HepG2 (cell line): ENCODE measurements at regions not wholly inside any gene's neighbourhood (a gene's known extent, or its start where the extent isn't known, plus 50 kb on each side); places are given as distances from the start of the nearest gene placed in this dataset.

Experiments used
- CEBPB ChIP-seq: IDR thresholded peaks from 2 replicates; pipeline ENCODE4 v1.6.1; 2011; ENCODE audit warnings: low read depth, low read length, improper control_type of control experiment, borderline replicate concordance
- CEBPG ChIP-seq: IDR thresholded peaks from 2 replicates; pipeline ENCODE4 v1.6.1; 2016
- DNMT3B ChIP-seq: conservative IDR thresholded peaks from 2 replicates; pipeline ENCODE4 v1.6.1; 2016; ENCODE audit warnings: missing biosample characterization, control low read depth
- ERF ChIP-seq: IDR thresholded peaks from 2 replicates; pipeline ENCODE4 v1.6.1; 2018; ENCODE audit warnings: missing biosample characterization, missing genetic modification reagents
- FOXM1 ChIP-seq: sonication (generic); formaldehyde crosslinking; IDR thresholded peaks from 2 replicates; pipeline ENCODE4 v1.5.0; 2020; ENCODE audit warnings: missing genetic modification reagents
- MXI1 ChIP-seq: IDR thresholded peaks from 3 replicates; pipeline ENCODE4 v1.6.1; 2012; ENCODE audit warnings: low read depth, low read length, inconsistent platforms, borderline replicate concordance
- NFE2 ChIP-seq: sonication (generic); formaldehyde crosslinking; IDR thresholded peaks from 2 replicates; pipeline ENCODE4 v1.4.0; 2020; ENCODE audit warnings: missing genetic modification reagents
- NR2F6 ChIP-seq, 2 experiments: IDR thresholded peaks; 2 replicates each; pipeline ENCODE4 v1.6.1; 2016; ENCODE audit warnings: antibody characterized with exemption in 1 of 2, mild to moderate bottlenecking in 1 of 2
- RCOR2 ChIP-seq: IDR thresholded peaks from 2 replicates; pipeline ENCODE4 v1.6.1; 2016; ENCODE audit warnings: missing biosample characterization, missing genetic modification reagents
- SATB2 ChIP-seq: sonication (generic); formaldehyde crosslinking; IDR thresholded peaks from 2 replicates; pipeline ENCODE4 v1.5.0; 2020; ENCODE audit warnings: missing genetic modification reagents
- SOX13 ChIP-seq, 3 experiments: fragments of 450-650 bp in 1 of 3; sonication (generic) in 1 of 3; formaldehyde crosslinking in 1 of 3; IDR thresholded peaks in 2 of 3; conservative IDR thresholded peaks in 1 of 3; 2 replicates each; pipeline versions ENCODE4 v1.5.0 to v1.6.1; 2016 to 2020; ENCODE audit warnings: antibody characterized with exemption in 1 of 3, mild to moderate bottlenecking in 1 of 3, missing compliant biosample characterization in 1 of 3, missing genetic modification reagents in 1 of 3, moderate library complexity in 1 of 3
- SOX5 ChIP-seq: IDR thresholded peaks from 2 replicates; pipeline ENCODE4 v1.6.1; 2016; ENCODE audit warnings: borderline replicate concordance
- SOX6 ChIP-seq, 2 experiments: fragments of 450-650 bp in 1 of 2; sonication (generic) in 1 of 2; formaldehyde crosslinking in 1 of 2; IDR thresholded peaks; 2 replicates each; pipeline versions ENCODE4 v1.4.0 to v1.6.1; 2017 to 2020; ENCODE audit warnings: antibody characterized with exemption in 1 of 2, mild to moderate bottlenecking in 1 of 2, missing genetic modification reagents in 1 of 2
- SP5 ChIP-seq: IDR thresholded peaks from 2 replicates; pipeline ENCODE4 v1.6.1; 2016; ENCODE audit warnings: low read depth, borderline replicate concordance
- YEATS4 ChIP-seq: sonication (generic); formaldehyde crosslinking; IDR thresholded peaks from 2 replicates; pipeline ENCODE4 v1.4.0; 2020; ENCODE audit warnings: missing genetic modification reagents, borderline replicate concordance
- YY1 ChIP-seq: IDR thresholded peaks from 2 replicates; pipeline ENCODE4 v1.6.1; 2011; ENCODE audit warnings: low read length, low read depth, moderate library complexity, mild to moderate bottlenecking; ENCODE audit not compliant: insufficient read depth, insufficient replicate concordance
- ZFP1 ChIP-seq: IDR thresholded peaks from 2 replicates; pipeline ENCODE4 v1.6.1; 2016
- ZFP90 ChIP-seq: sonication (generic); formaldehyde crosslinking; IDR thresholded peaks from 2 replicates; pipeline ENCODE4 v1.8.0; 2022; ENCODE audit warnings: missing genetic modification reagents, mild to moderate bottlenecking, inconsistent platforms, borderline replicate concordance
- ZNF12 ChIP-seq: sonication (generic); formaldehyde crosslinking; IDR thresholded peaks from 2 replicates; pipeline ENCODE4 v1.5.0; 2020; ENCODE audit warnings: missing genetic modification reagents
- ZNF20 ChIP-seq: sonication (generic); formaldehyde crosslinking; IDR thresholded peaks from 2 replicates; pipeline ENCODE4 v1.4.0; 2020; ENCODE audit warnings: mild to moderate bottlenecking, moderate library complexity, missing genetic modification reagents
- ZNF331 ChIP-seq: sonication (generic); formaldehyde crosslinking; IDR thresholded peaks from 2 replicates; pipeline ENCODE4 v1.4.0; 2020; ENCODE audit warnings: missing genetic modification reagents
- ZNF563 ChIP-seq: sonication (generic); formaldehyde crosslinking; IDR thresholded peaks from 2 replicates; pipeline ENCODE4 v1.8.0; 2022; ENCODE audit warnings: mild to moderate bottlenecking, moderate library complexity, missing genetic modification reagents
- ZNF644 ChIP-seq: IDR thresholded peaks from 2 replicates; pipeline ENCODE4 v1.6.1; 2016; ENCODE audit warnings: low read depth
- ZNF781 ChIP-seq: sonication (generic); formaldehyde crosslinking; IDR thresholded peaks from 2 replicates; pipeline ENCODE4 v1.5.1; 2020; ENCODE audit warnings: borderline replicate concordance, mild to moderate bottlenecking, missing genetic modification reagents; ENCODE audit errors: not compliant biosample characterization
- ZNF891 ChIP-seq: sonication (generic); formaldehyde crosslinking; IDR thresholded peaks from 2 replicates; pipeline ENCODE4 v1.5.0; 2020; ENCODE audit warnings: mild to moderate bottlenecking, missing genetic modification reagents
- TF ChIP-seq, protein P1 (sequence below): sonication (generic); formaldehyde crosslinking; IDR thresholded peaks from 2 replicates; pipeline ENCODE4 v1.8.1; 2023; ENCODE audit warnings: mild to moderate bottlenecking, inconsistent platforms, moderate library complexity, missing genetic modification reagents, borderline replicate concordance
- TF ChIP-seq, protein P2 (sequence below), 2 experiments: sonication (generic) in 1 of 2; formaldehyde crosslinking in 1 of 2; IDR thresholded peaks; 2 replicates each; pipeline versions ENCODE4 v1.5.1 to v1.6.1; 2011 to 2020; ENCODE audit warnings: borderline replicate concordance in 1 of 2, low read depth in 1 of 2, low read length in 1 of 2, mild to moderate bottlenecking in 1 of 2, missing genetic modification reagents in 1 of 2, moderate library complexity in 1 of 2

DNA sequence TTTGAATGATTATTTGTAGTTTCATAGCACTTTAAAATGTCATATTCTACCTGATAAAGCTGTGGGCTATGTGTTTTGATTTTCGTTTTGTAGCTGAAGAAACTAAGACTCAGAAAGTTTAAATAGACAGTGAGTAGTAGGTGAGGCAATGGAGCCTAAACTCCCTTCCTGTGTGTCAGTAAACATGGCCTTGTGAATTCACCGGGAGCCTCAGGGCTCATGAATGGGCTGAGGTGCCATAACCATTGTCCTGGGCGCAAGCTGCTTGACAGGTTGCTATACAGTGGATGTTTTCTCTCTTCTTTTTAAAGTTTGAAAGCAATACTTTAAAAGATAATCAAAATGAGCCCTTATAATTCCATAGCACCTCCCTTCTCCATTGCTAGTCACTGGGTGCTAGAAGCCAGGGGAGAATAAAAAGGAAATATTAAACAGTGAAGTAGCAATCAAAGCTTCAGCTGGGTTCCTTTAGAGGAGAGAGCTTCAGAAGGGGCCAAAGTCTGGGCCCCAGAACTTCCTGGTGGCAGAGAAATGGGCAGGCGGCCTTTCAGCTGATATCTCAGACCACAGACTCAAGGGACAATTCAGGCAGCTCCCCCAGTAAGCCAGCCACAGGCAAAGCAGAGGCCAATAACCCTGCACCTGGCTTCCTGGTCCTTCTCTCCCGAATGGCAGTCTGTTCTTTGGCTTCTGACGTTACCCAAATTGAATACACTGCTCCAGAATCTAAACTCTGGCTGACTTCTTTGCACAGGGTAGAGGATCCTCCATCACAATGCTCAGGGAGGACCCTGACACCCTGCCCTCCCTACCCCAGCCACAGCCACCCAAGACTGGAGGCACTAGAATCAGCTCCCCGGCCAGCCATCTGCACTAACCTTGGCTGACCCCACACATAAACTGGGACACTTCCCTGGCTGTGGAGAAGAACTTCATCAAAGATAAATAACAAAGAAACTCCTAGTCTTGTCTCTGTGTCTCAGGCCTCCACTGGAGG, 51.8 kb upstream of the NPAS2 start (continued):
- TF ChIP-seq ZNF12 (0 out of 2 replicates have a peak, but pooled peaks have one; percentile 16), SOX5 (CRISPR knock-in tag) (peak; percentile 85), ZFP90 (CRISPR knock-in tag) (peak; percentile 39; the same call in 1 of the 2 replicates), MXI1 (no peak), ZNF781 (no peak), DNMT3B (CRISPR knock-in tag) (no peak), ERF (0 out of 2 replicates have a peak, but pooled peaks have one; percentile 47), ZNF644 (CRISPR knock-in tag) (peak; percentile 96), ZNF563 (CRISPR knock-in tag) (no peak), YEATS4 (0 out of 2 replicates have a peak, but pooled peaks have one; percentile 32), ZFP1 (CRISPR knock-in tag) (no peak), FOXM1 (CRISPR knock-in tag) (no peak), ZNF331 (CRISPR knock-in tag) (peak; percentile 66), SOX6 (IDR thresholded peaks at IDR 0.05) (no peak), SOX6 (CRISPR knock-in tag; IDR thresholded peaks at IDR 0.05) (peak; percentile 59), CEBPG (peak; percentile 74), RCOR2 (CRISPR knock-in tag) (0 out of 2 replicates have a peak, but pooled peaks have one; percentile 18), NR2F6 (IDR thresholded peaks at IDR 0.05) (no peak), NR2F6 (CRISPR knock-in tag; IDR thresholded peaks at IDR 0.05) (0 out of 2 replicates have a peak, but pooled peaks have one; percentile 20), SP5 (CRISPR knock-in tag) (0 out of 2 replicates have a peak, but pooled peaks have one; percentile 21), SOX13 (IDR thresholded peaks at IDR 0.05) (no peak), SOX13 (CRISPR knock-in tag; conservative IDR thresholded peaks at IDR 0.05 in 1 of 2, IDR thresholded peaks at IDR 0.05 in 1 of 2) (peak in 1 of 2 experiments; percentile 81; a peak in 2 of 4 replicates), ZNF891 (CRISPR knock-in tag) (no peak), NFE2 (CRISPR knock-in tag) (no peak), YY1 (peak; percentile 46), ZNF20 (CRISPR knock-in tag) (no peak), SATB2 (CRISPR knock-in tag) (0 out of 2 replicates have a peak, but pooled peaks have one; percentile 53), CEBPB (peak; percentile 65; the same call in 1 of the 2 replicates)
- TF ChIP-seq, protein P1, sequence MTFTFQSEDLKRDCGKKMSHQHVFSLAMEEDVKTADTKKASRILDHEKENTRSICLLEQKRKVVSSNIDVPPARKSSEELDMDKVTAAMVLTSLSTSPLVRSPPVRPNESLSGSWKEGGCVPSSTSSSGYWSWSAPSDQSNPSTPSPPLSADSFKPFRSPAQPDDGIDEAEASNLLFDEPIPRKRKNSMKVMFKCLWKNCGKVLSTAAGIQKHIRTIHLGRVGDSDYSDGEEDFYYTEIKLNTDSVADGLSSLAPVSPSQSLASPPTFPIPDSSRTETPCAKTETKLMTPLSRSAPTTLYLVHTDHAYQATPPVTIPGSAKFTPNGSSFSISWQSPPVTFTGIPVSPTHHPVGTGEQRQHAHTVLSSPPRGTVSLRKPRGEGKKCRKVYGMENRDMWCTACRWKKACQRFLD, result no peak
- TF ChIP-seq, protein P2, sequence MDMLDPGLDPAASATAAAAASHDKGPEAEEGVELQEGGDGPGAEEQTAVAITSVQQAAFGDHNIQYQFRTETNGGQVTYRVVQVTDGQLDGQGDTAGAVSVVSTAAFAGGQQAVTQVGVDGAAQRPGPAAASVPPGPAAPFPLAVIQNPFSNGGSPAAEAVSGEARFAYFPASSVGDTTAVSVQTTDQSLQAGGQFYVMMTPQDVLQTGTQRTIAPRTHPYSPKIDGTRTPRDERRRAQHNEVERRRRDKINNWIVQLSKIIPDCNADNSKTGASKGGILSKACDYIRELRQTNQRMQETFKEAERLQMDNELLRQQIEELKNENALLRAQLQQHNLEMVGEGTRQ (IDR thresholded peaks at IDR 0.05; ENCODE audit: low read depth, low read length), result no peak
- TF ChIP-seq, protein P2 (CRISPR knock-in tag; IDR thresholded peaks at IDR 0.05; ENCODE audit: borderline replicate concordance), result no peak
